ENCODE measurements at regions not wholly inside any gene's neighbourhood (a gene's known extent, or its start where the extent isn't known, plus 50 kb on each side); places are given as distances from the start of the nearest gene placed in this dataset.

DNA sequence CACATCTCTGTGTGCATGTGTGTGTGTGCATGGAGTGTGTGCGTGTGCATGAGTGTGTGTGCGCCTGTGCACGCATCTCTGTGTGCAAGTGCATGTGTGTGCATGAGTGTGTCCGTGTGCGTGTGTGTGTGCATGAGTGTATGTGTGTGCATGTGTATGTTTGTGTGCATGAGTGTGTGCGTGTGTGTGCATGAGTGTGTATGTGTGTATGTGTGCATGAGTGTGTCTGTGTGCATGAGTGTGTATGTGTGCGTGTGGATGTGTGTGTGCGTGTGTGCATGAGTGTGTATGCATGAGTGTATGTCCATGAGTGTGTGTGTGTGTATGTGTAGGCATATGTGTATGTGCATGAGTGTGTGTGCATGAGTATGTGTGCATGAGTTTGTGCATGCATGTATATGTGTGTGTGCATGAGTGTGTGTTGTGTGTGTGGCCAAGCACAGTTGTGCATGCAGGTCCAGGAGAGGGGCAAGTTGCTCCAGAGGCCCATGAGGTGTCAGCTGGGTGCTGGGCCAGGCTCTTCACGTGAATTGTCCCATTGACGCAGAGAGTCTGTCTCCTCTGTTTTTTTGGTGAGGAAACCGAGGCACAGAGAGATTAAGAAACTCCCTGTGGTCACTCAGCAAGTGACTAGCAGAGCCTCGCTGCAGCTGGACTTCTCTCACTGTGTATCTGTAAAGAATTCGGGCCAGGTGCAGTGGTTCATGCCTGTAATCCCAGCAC is 75.5 kb downstream of the ASB1 start:
- Histone ChIP-seq H3K4me3 (ENCODE audit: low read depth in 2 of 2, low read length in 2 of 2) (no peak overlapping the region), H3K9me3 (ENCODE audit: control insufficient read depth, insufficient read depth, low read depth, low read length) (no peaks in the 10 kb centered on the region), H3K27ac (ENCODE audit: low read length) (no peak overlapping the region), H3K4me1 (ENCODE audit: control insufficient read depth, insufficient read depth, low read length) (no peaks in the 10 kb centered on the region), H3K27me3 (ENCODE audit: control insufficient read depth, insufficient read depth, low read length) (no peaks in the 10 kb centered on the region), H3K36me3 (ENCODE audit: control insufficient read depth, insufficient read depth, low read length) (no peaks in the 10 kb centered on the region)
- ChIA-PET POLR2A (no interaction called here), CTCF (no interaction called here)
- intact Hi-C loops (cut with micrococcal nuclease; ENCODE audit: unreplicated experiment) (no loop called here), in situ Hi-C loops (cut with HindIII; ENCODE audit: low pct_unique_long_range_greater_than_20kb, low sequenced_read_pairs) (no loop called here)
- no peak for TF ChIP-seq SIN3A (IDR thresholded peaks at IDR 0.05; ENCODE audit: borderline replicate concordance, insufficient read depth, low read depth, low read length)
- TF ChIP-seq, protein P1, sequence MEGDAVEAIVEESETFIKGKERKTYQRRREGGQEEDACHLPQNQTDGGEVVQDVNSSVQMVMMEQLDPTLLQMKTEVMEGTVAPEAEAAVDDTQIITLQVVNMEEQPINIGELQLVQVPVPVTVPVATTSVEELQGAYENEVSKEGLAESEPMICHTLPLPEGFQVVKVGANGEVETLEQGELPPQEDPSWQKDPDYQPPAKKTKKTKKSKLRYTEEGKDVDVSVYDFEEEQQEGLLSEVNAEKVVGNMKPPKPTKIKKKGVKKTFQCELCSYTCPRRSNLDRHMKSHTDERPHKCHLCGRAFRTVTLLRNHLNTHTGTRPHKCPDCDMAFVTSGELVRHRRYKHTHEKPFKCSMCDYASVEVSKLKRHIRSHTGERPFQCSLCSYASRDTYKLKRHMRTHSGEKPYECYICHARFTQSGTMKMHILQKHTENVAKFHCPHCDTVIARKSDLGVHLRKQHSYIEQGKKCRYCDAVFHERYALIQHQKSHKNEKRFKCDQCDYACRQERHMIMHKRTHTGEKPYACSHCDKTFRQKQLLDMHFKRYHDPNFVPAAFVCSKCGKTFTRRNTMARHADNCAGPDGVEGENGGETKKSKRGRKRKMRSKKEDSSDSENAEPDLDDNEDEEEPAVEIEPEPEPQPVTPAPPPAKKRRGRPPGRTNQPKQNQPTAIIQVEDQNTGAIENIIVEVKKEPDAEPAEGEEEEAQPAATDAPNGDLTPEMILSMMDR (IDR thresholded peaks at IDR 0.05): no peak
- BruUV-seq (replicated peaks): no TSS peak
- ATAC-seq (no peak), DNase-seq (ENCODE audit: low read depth, low spot score) (no peak)

DNA sequence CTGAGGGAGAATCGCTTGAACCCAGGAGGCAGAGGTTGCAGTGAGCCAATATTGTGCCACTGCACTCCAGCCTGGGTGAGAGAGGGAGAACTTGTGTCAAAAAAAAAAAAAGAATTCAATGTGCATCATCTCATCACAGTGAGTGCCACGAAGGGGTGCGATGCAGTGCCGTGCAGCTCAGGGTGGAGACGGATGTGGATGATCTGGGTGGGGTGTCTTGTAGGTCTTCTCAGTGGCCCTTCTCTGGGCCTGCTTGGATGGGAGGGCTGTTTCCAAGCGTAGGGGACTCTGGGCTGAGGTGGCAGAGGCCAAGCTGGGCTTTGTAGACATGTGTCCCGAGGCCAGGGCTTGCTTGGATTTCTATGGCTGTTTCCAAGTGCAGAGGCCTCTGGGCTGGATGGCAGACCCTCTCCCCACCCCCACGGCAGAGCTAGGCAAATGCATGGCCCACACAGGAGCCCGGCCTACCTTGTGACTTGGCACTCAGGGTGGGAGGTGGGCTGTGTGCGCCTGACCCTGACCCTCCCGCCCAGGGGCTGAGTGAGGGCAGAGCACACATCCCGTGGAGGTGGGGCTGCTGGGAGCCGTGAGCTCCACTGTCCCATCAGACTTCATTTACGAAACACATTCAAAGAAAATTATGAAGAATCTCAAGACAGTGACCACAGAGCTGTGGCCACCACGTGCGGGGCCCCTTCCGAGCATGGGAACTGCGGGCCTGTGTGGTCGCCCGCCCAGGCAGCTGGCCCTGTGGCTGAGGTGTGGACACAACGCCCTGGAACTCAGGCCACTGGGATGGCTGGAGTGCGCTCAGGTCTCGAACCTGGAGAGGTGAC is 76.4 kb downstream of the ASB1 start:
- Histone ChIP-seq H3K4me1 (ENCODE audit: control insufficient read depth, insufficient read depth, low read length) (no peaks in the 10 kb centered on the region), H3K27ac (ENCODE audit: low read length) (no peak overlapping the region), H3K4me3 (ENCODE audit: low read depth in 2 of 2, low read length in 2 of 2) (no peak overlapping the region), H3K27me3 (ENCODE audit: control insufficient read depth, insufficient read depth, low read length) (no peaks in the 10 kb centered on the region), H3K36me3 (ENCODE audit: control insufficient read depth, insufficient read depth, low read length) (no peaks in the 10 kb centered on the region), H3K9me3 (ENCODE audit: control insufficient read depth, insufficient read depth, low read depth, low read length) (no peaks in the 10 kb centered on the region)
- ATAC-seq (no peak), DNase-seq (ENCODE audit: low read depth, low spot score) (no peak)
- no TSS peak for BruUV-seq (replicated peaks)
- POLR2A ChIA-PET: no interaction called here
- in situ Hi-C loops (cut with HindIII; ENCODE audit: low pct_unique_long_range_greater_than_20kb, low sequenced_read_pairs): no loop called here
- CTCF ChIA-PET: interaction anchor here (0.7 kb wide), 1 partner anchor 20 kb away, joined by 4 read pairs; no protein-coding TSS in a partner anchor
- TF ChIP-seq TCF7L2 (IDR thresholded peaks at IDR 0.05; ENCODE audit: low read depth, low read length) (no peak), POLR2AphosphoS5 (IDR thresholded peaks at IDR 0.05; ENCODE audit: low read depth, low read length) (no peak)
- intact Hi-C loops (cut with micrococcal nuclease; ENCODE audit: unreplicated experiment): no loop called here

DNA sequence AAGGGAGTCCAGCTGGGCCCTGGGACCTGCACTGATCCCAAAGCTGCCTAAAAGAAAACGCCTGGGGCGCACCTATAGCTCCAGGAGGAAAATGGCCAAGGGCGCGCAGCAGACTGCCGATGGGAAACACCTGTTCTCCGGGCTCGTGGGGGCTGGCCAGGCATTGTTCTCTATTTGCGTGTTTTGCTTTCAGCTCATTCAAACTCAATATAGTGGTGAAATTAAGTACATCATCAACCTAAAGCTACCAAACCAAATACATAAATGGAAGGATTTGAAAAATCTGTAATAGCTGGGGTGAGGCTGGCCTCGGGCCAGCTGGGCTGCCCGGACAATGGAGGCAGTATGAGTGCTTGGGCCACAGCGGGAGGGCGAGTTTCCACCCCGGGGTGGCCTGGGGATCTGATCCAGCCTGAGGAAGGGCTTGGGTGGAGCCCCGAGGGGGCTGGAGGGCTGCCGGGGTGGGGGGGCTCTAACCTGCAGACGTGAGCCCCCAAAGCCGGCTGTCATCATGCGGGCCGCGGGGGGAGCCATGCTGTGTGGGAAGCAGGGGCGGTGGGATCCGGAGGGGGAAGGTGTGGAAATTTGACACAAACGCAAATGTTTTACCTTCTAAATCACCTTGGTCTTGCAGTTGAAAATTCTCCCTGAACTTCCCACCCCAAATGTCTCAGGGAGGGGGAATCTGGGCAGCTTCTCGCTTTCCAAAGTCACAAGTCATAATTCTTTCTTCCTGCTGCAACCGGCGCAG is 77.6 kb downstream of the ASB1 start:
- TF ChIP-seq SIN3A (IDR thresholded peaks at IDR 0.05; ENCODE audit: borderline replicate concordance, insufficient read depth, low read depth, low read length) (no peak), TCF7L2 (IDR thresholded peaks at IDR 0.05; ENCODE audit: low read depth, low read length) (no peak), POLR2AphosphoS5 (IDR thresholded peaks at IDR 0.05; ENCODE audit: low read depth, low read length) (no peak)
- TF ChIP-seq, protein P2, sequence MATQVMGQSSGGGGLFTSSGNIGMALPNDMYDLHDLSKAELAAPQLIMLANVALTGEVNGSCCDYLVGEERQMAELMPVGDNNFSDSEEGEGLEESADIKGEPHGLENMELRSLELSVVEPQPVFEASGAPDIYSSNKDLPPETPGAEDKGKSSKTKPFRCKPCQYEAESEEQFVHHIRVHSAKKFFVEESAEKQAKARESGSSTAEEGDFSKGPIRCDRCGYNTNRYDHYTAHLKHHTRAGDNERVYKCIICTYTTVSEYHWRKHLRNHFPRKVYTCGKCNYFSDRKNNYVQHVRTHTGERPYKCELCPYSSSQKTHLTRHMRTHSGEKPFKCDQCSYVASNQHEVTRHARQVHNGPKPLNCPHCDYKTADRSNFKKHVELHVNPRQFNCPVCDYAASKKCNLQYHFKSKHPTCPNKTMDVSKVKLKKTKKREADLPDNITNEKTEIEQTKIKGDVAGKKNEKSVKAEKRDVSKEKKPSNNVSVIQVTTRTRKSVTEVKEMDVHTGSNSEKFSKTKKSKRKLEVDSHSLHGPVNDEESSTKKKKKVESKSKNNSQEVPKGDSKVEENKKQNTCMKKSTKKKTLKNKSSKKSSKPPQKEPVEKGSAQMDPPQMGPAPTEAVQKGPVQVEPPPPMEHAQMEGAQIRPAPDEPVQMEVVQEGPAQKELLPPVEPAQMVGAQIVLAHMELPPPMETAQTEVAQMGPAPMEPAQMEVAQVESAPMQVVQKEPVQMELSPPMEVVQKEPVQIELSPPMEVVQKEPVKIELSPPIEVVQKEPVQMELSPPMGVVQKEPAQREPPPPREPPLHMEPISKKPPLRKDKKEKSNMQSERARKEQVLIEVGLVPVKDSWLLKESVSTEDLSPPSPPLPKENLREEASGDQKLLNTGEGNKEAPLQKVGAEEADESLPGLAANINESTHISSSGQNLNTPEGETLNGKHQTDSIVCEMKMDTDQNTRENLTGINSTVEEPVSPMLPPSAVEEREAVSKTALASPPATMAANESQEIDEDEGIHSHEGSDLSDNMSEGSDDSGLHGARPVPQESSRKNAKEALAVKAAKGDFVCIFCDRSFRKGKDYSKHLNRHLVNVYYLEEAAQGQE (IDR thresholded peaks at IDR 0.05; ENCODE audit: insufficient read depth in 1 of 2, low read depth in 2 of 2, low read length in 1 of 2): no peak
- TF ChIP-seq, protein P1 (IDR thresholded peaks at IDR 0.05): no peak
- no peaks in the 10 kb centered on the region for H3K36me3 ChIP-seq (ENCODE audit: control insufficient read depth, insufficient read depth, low read length)
- H3K27ac ChIP-seq (ENCODE audit: low read length): no peak overlapping the region
- POLR2A ChIA-PET: no interaction called here
- in situ Hi-C loops (cut with HindIII; ENCODE audit: low pct_unique_long_range_greater_than_20kb, low sequenced_read_pairs) (no loop called here), intact Hi-C loops (cut with micrococcal nuclease; ENCODE audit: unreplicated experiment) (no loop called here)
- H3K4me3 ChIP-seq (ENCODE audit: low read depth in 2 of 2, low read length in 2 of 2): no peak overlapping the region
- no peak for ATAC-seq
- H3K27me3 ChIP-seq (ENCODE audit: control insufficient read depth, insufficient read depth, low read length): no peaks in the 10 kb centered on the region
- no peak for DNase-seq (ENCODE audit: low read depth, low spot score)
- H3K4me1 ChIP-seq (ENCODE audit: control insufficient read depth, insufficient read depth, low read length): no peaks in the 10 kb centered on the region; the same call in 1 of the 2 replicates
- no peaks in the 10 kb centered on the region for H3K9me3 ChIP-seq (ENCODE audit: control insufficient read depth, insufficient read depth, low read depth, low read length)
- BruUV-seq (replicated peaks): no TSS peak
- CTCF ChIA-PET: no interaction called here
